Dermis blood vessel endothelial cell (primary cell): ENCODE measurements at regions not wholly inside any gene's neighbourhood (a gene's known extent, or its start where the extent isn't known, plus 50 kb on each side); places are given as distances from the start of the nearest gene placed in this dataset.

Source experiments
- DNase-seq: peaks from one replicate; pipeline ENCODE4 v3.0.0; 2010

- no peak for DNase-seq
Observed at GRCh38 chr12:127182018-127182417, 1085.0 kb upstream of the TMEM132C start.

GRCh38 chr12:127189992-127190391, 1077.0 kb upstream of the TMEM132C start:
- no peak for DNase-seq

GRCh38 chr12:127191129-127191528, 1075.8 kb upstream of the TMEM132C start:
- no peak for DNase-seq

- DNase-seq: no peak
Observed at GRCh38 chr12:127192391-127192790, 1074.6 kb upstream of the TMEM132C start.

- no peak for DNase-seq
Observed at GRCh38 chr12:127193341-127193740, 1073.6 kb upstream of the TMEM132C start.

- DNase-seq: no peak
Observed at GRCh38 chr12:127194176-127194575, 1072.8 kb upstream of the TMEM132C start.

GRCh38 chr12:127205781-127206555, 1061.0 kb upstream of the TMEM132C start:
- no peak for DNase-seq

- no peak for DNase-seq
Observed at GRCh38 chr12:127209318-127209717, 1057.7 kb upstream of the TMEM132C start.

GRCh38 chr12:127214186-127214585, 1052.8 kb upstream of the TMEM132C start:
- no peak for DNase-seq

- DNase-seq: no peak
Observed at GRCh38 chr12:127223011-127223410, 1044.0 kb upstream of the TMEM132C start.

- DNase-seq: no peak
Observed at GRCh38 chr12:127223731-127224130, 1043.2 kb upstream of the TMEM132C start.

GRCh38 chr12:127230843-127231260, 1036.1 kb upstream of the TMEM132C start:
- no peak for DNase-seq

- no peak for DNase-seq
Observed at GRCh38 chr12:127231371-127231770, 1035.6 kb upstream of the TMEM132C start.

- no peak for DNase-seq
Observed at GRCh38 chr12:127233016-127233415, 1034.0 kb upstream of the TMEM132C start.

GRCh38 chr12:127235761-127236160, 1031.2 kb upstream of the TMEM132C start:
- no peak for DNase-seq

GRCh38 chr12:127236491-127236890, 1030.5 kb upstream of the TMEM132C start:
- DNase-seq: no peak

GRCh38 chr12:127237151-127237550, 1029.8 kb upstream of the TMEM132C start:
- no peak for DNase-seq

GRCh38 chr12:127238107-127238506, 1028.9 kb upstream of the TMEM132C start:
- no peak for DNase-seq

GRCh38 chr12:127239781-127240180, 1027.2 kb upstream of the TMEM132C start:
- no peak for DNase-seq

- no peak for DNase-seq
Observed at GRCh38 chr12:127240249-127240929, 1026.6 kb upstream of the TMEM132C start.

- no peak for DNase-seq
Observed at GRCh38 chr12:127241072-127241817, 1025.7 kb upstream of the TMEM132C start.

- no peak for DNase-seq
Observed at GRCh38 chr12:127245009-127245408, 1022.0 kb upstream of the TMEM132C start.

GRCh38 chr12:127245437-127245836, 1021.5 kb upstream of the TMEM132C start:
- no peak for DNase-seq

- no peak for DNase-seq
Observed at GRCh38 chr12:127247937-127248336, 1019.0 kb upstream of the TMEM132C start.
